ENCODE measurements at regions not wholly inside any gene's neighbourhood (a gene's known extent, or its start where the extent isn't known, plus 50 kb on each side); places are given as distances from the start of the nearest gene placed in this dataset.

DNA sequence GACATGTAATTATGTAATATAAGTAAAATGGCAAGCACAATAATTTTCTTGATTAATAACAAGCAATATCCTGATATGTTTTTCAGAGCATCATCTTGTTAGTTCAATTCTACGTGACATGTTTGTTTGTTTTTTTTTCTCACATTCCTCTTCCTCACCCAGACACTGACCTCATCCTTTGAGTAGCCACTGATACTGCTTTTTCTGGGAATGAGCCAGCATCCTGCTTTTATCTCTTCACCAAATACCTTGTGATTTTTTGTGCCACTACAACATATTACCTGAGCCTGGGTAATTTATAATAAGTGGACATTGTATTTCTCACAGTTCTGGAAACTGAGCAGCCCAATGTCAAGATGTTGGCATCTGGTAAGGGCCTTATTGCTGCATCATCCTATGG is 484.0 kb downstream of the NAF1 start:
- FAIRE-seq (no peak), DNase-seq (ENCODE audit: low read depth in 1 of 2, low spot score in 2 of 2) (no peak)
- H4K20me1 ChIP-seq (replicated peaks in 1 of 2; ENCODE audit: control insufficient read depth in 1 of 2, insufficient read depth in 2 of 2, low read length in 2 of 2), result no peaks in the 10 kb centered on the region
- H3K14ac ChIP-seq (ENCODE audit: insufficient read length), result no peak overlapping the region
- no peak overlapping the region for H3K4me2 ChIP-seq (ENCODE audit: insufficient read depth in 1 of 2, low read depth in 2 of 2, low read length in 2 of 2)
- WGBS, 2 experiments (ENCODE audit: extremely low coverage in 1 of 2, insufficient coverage in 1 of 2, insufficient read length in 1 of 2, insufficient replicate concordance in 2 of 2, low coverage in 1 of 2, low lambda C conversion rate in 2 of 2, missing lambda C conversion rate in 1 of 2), result 100% methylated on average over 1 of the region's 1 CpG; no CpG with 5 or more reads in 1 of the 2 experiments
- no peak overlapping the region for H3K56ac ChIP-seq (replicated peaks; ENCODE audit: insufficient read length, low read depth, low read length)
- H2BK12ac ChIP-seq (ENCODE audit: low read depth, low read length), result no peak overlapping the region
- H3K9ac ChIP-seq (replicated peaks in 1 of 4; ENCODE audit: extremely low read depth in 1 of 4, low read depth in 3 of 4, low read length in 3 of 4), result no peak overlapping the region
- H3K9me3 ChIP-seq (ENCODE audit: insufficient read depth in 2 of 2, low read depth in 1 of 2, low read length in 1 of 2), result no peaks in the 10 kb centered on the region
- no peak overlapping the region for H4K5ac ChIP-seq (ENCODE audit: insufficient read length, low read depth, low read length)
- no peak overlapping the region for H3K23ac ChIP-seq (ENCODE audit: insufficient read length)
- no peak overlapping the region for H2BK15ac ChIP-seq (ENCODE audit: low read length)
- no peak overlapping the region for H2BK120ac ChIP-seq (replicated peaks; ENCODE audit: low read depth, low read length)
- no peak overlapping the region for H4K91ac ChIP-seq (replicated peaks; ENCODE audit: insufficient read length, low read length)
- H3K18ac ChIP-seq (ENCODE audit: extremely low read depth, low read length), result no peak overlapping the region
- no peak overlapping the region for H3K4me3 ChIP-seq (ENCODE audit: extremely low read depth in 1 of 4, insufficient read depth in 2 of 4, low read depth in 3 of 4, low read length in 4 of 4)
- no peak overlapping the region for H3K27ac ChIP-seq (ENCODE audit: low read depth, low read length)
- ChIA-PET POLR2A (ENCODE audit: partially characterized antibody) (no interaction called here), CTCF (ENCODE audit: partially characterized antibody) (no interaction called here)
- no peak overlapping the region for H4K8ac ChIP-seq (ENCODE audit: extremely low read depth, insufficient read depth, low read length)
- no peak overlapping the region for H2AK5ac ChIP-seq (ENCODE audit: low read depth, low read length)
- TF ChIP-seq EGR1 (IDR thresholded peaks at IDR 0.05; ENCODE audit: borderline replicate concordance, low read depth, low read length), result no peak
- TF ChIP-seq SP2 (IDR thresholded peaks at IDR 0.05; ENCODE audit: low read length), result no peak
- TF ChIP-seq RFX5 (IDR thresholded peaks at IDR 0.05; ENCODE audit: borderline replicate concordance, low read depth, low read length), result no peak
- H2BK20ac ChIP-seq (ENCODE audit: low read length), result no peak overlapping the region
- no peak overlapping the region for H2BK5ac ChIP-seq (ENCODE audit: low read depth, low read length)
- no peak overlapping the region for H2AFZ ChIP-seq (ENCODE audit: low read length)
- no peaks in the 10 kb centered on the region for H3K79me1 ChIP-seq (ENCODE audit: low read depth, low read length)
- no peaks in the 10 kb centered on the region for H3K27me3 ChIP-seq (replicated peaks in 1 of 4; ENCODE audit: control insufficient read depth in 3 of 4, extremely low read depth in 1 of 4, insufficient read depth in 3 of 4, low read length in 3 of 4)
- H3K36me3 ChIP-seq (ENCODE audit: control insufficient read depth in 2 of 4, insufficient read depth in 4 of 4, low read length in 3 of 4), result no peaks in the 10 kb centered on the region
- no peaks in the 10 kb centered on the region for H3K4me1 ChIP-seq (replicated peaks in 1 of 4; ENCODE audit: control insufficient read depth in 3 of 4, insufficient read depth in 4 of 4, low read length in 3 of 4)
- no peaks in the 10 kb centered on the region for H3K23me2 ChIP-seq (ENCODE audit: low read depth, low read length)
- no peak overlapping the region for H3K4ac ChIP-seq (replicated peaks; ENCODE audit: insufficient read length, low read depth, low read length)
- no peaks in the 10 kb centered on the region for H3K79me2 ChIP-seq (ENCODE audit: control insufficient read depth in 1 of 2, insufficient read depth in 2 of 2, low read length in 2 of 2)

Measured in H1 (cell line).